ENCODE measurements at regions not wholly inside any gene's neighbourhood (a gene's known extent, or its start where the extent isn't known, plus 50 kb on each side); places are given as distances from the start of the nearest gene placed in this dataset.

- Histone ChIP-seq H3K9me3 (ENCODE audit: control insufficient read depth, insufficient read depth, low read depth, low read length) (no peaks in the 10 kb centered on the region), H3K36me3 (ENCODE audit: control insufficient read depth, insufficient read depth, low read length) (no peaks in the 10 kb centered on the region), H3K27ac (ENCODE audit: low read length) (no peak overlapping the region), H3K27me3 (ENCODE audit: control insufficient read depth, insufficient read depth, low read length) (no peaks in the 10 kb centered on the region), H3K4me3 (ENCODE audit: low read depth in 2 of 2, low read length in 2 of 2) (no peak overlapping the region), H3K4me1 (ENCODE audit: control insufficient read depth, insufficient read depth, low read length) (no peaks in the 10 kb centered on the region)
- in situ Hi-C loops (cut with HindIII; ENCODE audit: low pct_unique_long_range_greater_than_20kb, low sequenced_read_pairs): no loop called here
- TF ChIP-seq POLR2AphosphoS5 (IDR thresholded peaks at IDR 0.05; ENCODE audit: low read depth, low read length) (no peak), SIN3A (IDR thresholded peaks at IDR 0.05; ENCODE audit: borderline replicate concordance, insufficient read depth, low read depth, low read length) (no peak), TCF7L2 (IDR thresholded peaks at IDR 0.05; ENCODE audit: low read depth, low read length) (no peak)
- TF ChIP-seq, protein P1, sequence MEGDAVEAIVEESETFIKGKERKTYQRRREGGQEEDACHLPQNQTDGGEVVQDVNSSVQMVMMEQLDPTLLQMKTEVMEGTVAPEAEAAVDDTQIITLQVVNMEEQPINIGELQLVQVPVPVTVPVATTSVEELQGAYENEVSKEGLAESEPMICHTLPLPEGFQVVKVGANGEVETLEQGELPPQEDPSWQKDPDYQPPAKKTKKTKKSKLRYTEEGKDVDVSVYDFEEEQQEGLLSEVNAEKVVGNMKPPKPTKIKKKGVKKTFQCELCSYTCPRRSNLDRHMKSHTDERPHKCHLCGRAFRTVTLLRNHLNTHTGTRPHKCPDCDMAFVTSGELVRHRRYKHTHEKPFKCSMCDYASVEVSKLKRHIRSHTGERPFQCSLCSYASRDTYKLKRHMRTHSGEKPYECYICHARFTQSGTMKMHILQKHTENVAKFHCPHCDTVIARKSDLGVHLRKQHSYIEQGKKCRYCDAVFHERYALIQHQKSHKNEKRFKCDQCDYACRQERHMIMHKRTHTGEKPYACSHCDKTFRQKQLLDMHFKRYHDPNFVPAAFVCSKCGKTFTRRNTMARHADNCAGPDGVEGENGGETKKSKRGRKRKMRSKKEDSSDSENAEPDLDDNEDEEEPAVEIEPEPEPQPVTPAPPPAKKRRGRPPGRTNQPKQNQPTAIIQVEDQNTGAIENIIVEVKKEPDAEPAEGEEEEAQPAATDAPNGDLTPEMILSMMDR (IDR thresholded peaks at IDR 0.05): no peak
- TF ChIP-seq, protein P2, sequence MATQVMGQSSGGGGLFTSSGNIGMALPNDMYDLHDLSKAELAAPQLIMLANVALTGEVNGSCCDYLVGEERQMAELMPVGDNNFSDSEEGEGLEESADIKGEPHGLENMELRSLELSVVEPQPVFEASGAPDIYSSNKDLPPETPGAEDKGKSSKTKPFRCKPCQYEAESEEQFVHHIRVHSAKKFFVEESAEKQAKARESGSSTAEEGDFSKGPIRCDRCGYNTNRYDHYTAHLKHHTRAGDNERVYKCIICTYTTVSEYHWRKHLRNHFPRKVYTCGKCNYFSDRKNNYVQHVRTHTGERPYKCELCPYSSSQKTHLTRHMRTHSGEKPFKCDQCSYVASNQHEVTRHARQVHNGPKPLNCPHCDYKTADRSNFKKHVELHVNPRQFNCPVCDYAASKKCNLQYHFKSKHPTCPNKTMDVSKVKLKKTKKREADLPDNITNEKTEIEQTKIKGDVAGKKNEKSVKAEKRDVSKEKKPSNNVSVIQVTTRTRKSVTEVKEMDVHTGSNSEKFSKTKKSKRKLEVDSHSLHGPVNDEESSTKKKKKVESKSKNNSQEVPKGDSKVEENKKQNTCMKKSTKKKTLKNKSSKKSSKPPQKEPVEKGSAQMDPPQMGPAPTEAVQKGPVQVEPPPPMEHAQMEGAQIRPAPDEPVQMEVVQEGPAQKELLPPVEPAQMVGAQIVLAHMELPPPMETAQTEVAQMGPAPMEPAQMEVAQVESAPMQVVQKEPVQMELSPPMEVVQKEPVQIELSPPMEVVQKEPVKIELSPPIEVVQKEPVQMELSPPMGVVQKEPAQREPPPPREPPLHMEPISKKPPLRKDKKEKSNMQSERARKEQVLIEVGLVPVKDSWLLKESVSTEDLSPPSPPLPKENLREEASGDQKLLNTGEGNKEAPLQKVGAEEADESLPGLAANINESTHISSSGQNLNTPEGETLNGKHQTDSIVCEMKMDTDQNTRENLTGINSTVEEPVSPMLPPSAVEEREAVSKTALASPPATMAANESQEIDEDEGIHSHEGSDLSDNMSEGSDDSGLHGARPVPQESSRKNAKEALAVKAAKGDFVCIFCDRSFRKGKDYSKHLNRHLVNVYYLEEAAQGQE (IDR thresholded peaks at IDR 0.05; ENCODE audit: insufficient read depth in 1 of 2, low read depth in 2 of 2, low read length in 1 of 2): no peak
- POLR2A ChIA-PET: no interaction called here
- ATAC-seq (no peak), DNase-seq (ENCODE audit: low read depth, low spot score) (no peak)
- CTCF ChIA-PET: no interaction called here
- no TSS peak for BruUV-seq (replicated peaks)
- intact Hi-C loops (cut with micrococcal nuclease; ENCODE audit: unreplicated experiment): no loop called here
Measured at GRCh38 chr13:22717036-22717435, 463.7 kb upstream of the SGCG start.

DNA sequence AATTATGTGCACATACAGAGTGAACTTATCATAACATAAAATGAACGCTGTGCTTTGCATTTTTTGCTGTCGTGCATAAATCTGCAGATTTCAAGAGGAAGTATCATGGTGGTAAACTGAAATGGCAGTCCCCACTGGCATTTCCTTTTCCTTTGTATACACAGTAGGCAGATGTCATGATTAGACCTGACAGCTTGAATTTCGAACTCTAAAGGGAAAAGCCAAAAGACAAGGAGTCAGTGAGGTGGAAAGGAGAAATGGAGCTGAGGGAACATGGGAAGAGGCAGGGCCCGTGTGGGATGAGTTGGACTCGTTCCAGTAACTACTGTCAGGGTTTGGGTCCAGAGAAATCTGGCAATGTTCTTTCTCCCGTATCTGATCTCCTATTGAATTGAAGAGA, 454.1 kb upstream of the SGCG start:
- DNase-seq (ENCODE audit: low read depth, low spot score) (no peak), ATAC-seq (no peak)
- intact Hi-C loops (cut with micrococcal nuclease; ENCODE audit: unreplicated experiment): no loop called here
- H3K36me3 ChIP-seq (ENCODE audit: control insufficient read depth, insufficient read depth, low read length): no peaks in the 10 kb centered on the region
- no peaks in the 10 kb centered on the region for H3K9me3 ChIP-seq (ENCODE audit: control insufficient read depth, insufficient read depth, low read depth, low read length)
- H3K4me3 ChIP-seq (ENCODE audit: low read depth in 2 of 2, low read length in 2 of 2): no peak overlapping the region
- POLR2A ChIA-PET: no interaction called here
- no peak overlapping the region for H3K27ac ChIP-seq (ENCODE audit: low read length)
- CTCF ChIA-PET: no interaction called here
- in situ Hi-C loops (cut with HindIII; ENCODE audit: low pct_unique_long_range_greater_than_20kb, low sequenced_read_pairs): no loop called here
- H3K4me1 ChIP-seq (ENCODE audit: control insufficient read depth, insufficient read depth, low read length): no peaks in the 10 kb centered on the region
- H3K27me3 ChIP-seq (ENCODE audit: control insufficient read depth, insufficient read depth, low read length): no peaks in the 10 kb centered on the region
- no peak for TF ChIP-seq SIN3A (IDR thresholded peaks at IDR 0.05; ENCODE audit: borderline replicate concordance, insufficient read depth, low read depth, low read length)
- no peak for TF ChIP-seq TCF7L2 (IDR thresholded peaks at IDR 0.05; ENCODE audit: low read depth, low read length)
- TF ChIP-seq POLR2AphosphoS5 (IDR thresholded peaks at IDR 0.05; ENCODE audit: low read depth, low read length): no peak
- TF ChIP-seq, protein P2 (IDR thresholded peaks at IDR 0.05; ENCODE audit: insufficient read depth in 1 of 2, low read depth in 2 of 2, low read length in 1 of 2): no peak
- TF ChIP-seq, protein P1 (IDR thresholded peaks at IDR 0.05): no peak
- BruUV-seq (replicated peaks): no TSS peak
